Adrenal gland (tissue), 5 donors: ENCODE measurements at regions not wholly inside any gene's neighbourhood (a gene's known extent, or its start where the extent isn't known, plus 50 kb on each side); places are given as distances from the start of the nearest gene placed in this dataset.

Experiments used
- CTCF ChIP-seq, 6 experiments: fragments of 450-650 bp in 4 of 6; fragments of 200-600 bp in 2 of 6; sonication (generic) in 1 of 6; IDR thresholded peaks; 1 replicate in 5 of 6; 2 replicates in 1 of 6; pipeline versions ENCODE4 v1.5.1 to v1.8.0; 2016 to 2021; ENCODE audit warnings: antibody characterized with exemption in 6 of 6, mild to moderate bottlenecking in 2 of 6, moderate library complexity in 1 of 6
- POLR2A ChIP-seq, 2 donors: fragments of 450-650 bp; IDR thresholded peaks; one replicate each; pipeline ENCODE4 v1.6.1; 2017; ENCODE audit warnings: antibody characterized with exemption in 2 of 2, mild to moderate bottlenecking in 2 of 2, moderate library complexity in 1 of 2
- donor health status: DM: no; HTN: no; CAD: no.

- TF ChIP-seq CTCF (IDR thresholded peaks at IDR 0.05) (no peak), POLR2A (IDR thresholded peaks at IDR 0.05) (no peak)
Measured at GRCh38 chr14:25231004-25231403, 181.1 kb upstream of the STXBP6 start.
